ENCODE measurements at regions not wholly inside any gene's neighbourhood (a gene's known extent, or its start where the extent isn't known, plus 50 kb on each side); places are given as distances from the start of the nearest gene placed in this dataset.

GRCh38 chr17:74061758-74062157 lies 141.7 kb upstream of the RPL38 start:
- DNase-seq (ENCODE audit: insufficient read length, low spot score) (no peak), FAIRE-seq (no peak)
- no peak for TF ChIP-seq CTCF (IDR thresholded peaks at IDR 0.05; ENCODE audit: insufficient read depth, missing control alignments)

GRCh38 chr17:74062234-74062633 lies 141.2 kb upstream of the RPL38 start:
- DNase-seq (ENCODE audit: insufficient read length, low spot score), result no peak
- TF ChIP-seq CTCF (IDR thresholded peaks at IDR 0.05; ENCODE audit: insufficient read depth, missing control alignments), result peak; percentile 20
- FAIRE-seq, result no peak

GRCh38 chr17:74063439-74063838 lies 140.0 kb upstream of the RPL38 start:
- no peak for DNase-seq (ENCODE audit: insufficient read length, low spot score)
- no peak for FAIRE-seq
- TF ChIP-seq CTCF (IDR thresholded peaks at IDR 0.05; ENCODE audit: insufficient read depth, missing control alignments), result no peak

GRCh38 chr17:74070374-74070773 lies 133.1 kb upstream of the RPL38 start:
- peak; percentile 22 for TF ChIP-seq CTCF (IDR thresholded peaks at IDR 0.05; ENCODE audit: insufficient read depth, missing control alignments)
- FAIRE-seq (no peak), DNase-seq (ENCODE audit: insufficient read length, low spot score) (no peak)

GRCh38 chr17:74070998-74071679 lies 132.3 kb upstream of the RPL38 start:
- FAIRE-seq (no peak), DNase-seq (ENCODE audit: insufficient read length, low spot score) (no peak)
- TF ChIP-seq CTCF (IDR thresholded peaks at IDR 0.05; ENCODE audit: insufficient read depth, missing control alignments), result no peak

- FAIRE-seq (no peak), DNase-seq (ENCODE audit: insufficient read length, low spot score) (no peak)
- TF ChIP-seq CTCF (IDR thresholded peaks at IDR 0.05; ENCODE audit: insufficient read depth, missing control alignments), result no peak
Observed at GRCh38 chr17:74072340-74072739, 131.1 kb upstream of the RPL38 start.

- FAIRE-seq (no peak), DNase-seq (ENCODE audit: insufficient read length, low spot score) (no peak)
- no peak for TF ChIP-seq CTCF (IDR thresholded peaks at IDR 0.05; ENCODE audit: insufficient read depth, missing control alignments)
Observed at GRCh38 chr17:74076446-74076845, 127.0 kb upstream of the RPL38 start.
